Lower lobe of right lung (tissue), 2 donors: ENCODE measurements at regions not wholly inside any gene's neighbourhood (a gene's known extent, or its start where the extent isn't known, plus 50 kb on each side); places are given as distances from the start of the nearest gene placed in this dataset.
"Not testable (repeated sequence)": the region's sequence is repeated elsewhere in the genome, so short reads cannot be mapped to it uniquely, and the experiment has no call there.

Source experiments
- ATAC-seq, 2 donors: fragments of 200-7000 bp; cut with Tn5 transposase; one replicate each; pipeline ENCODE4 v1.9.1; 2020 to 2022; ENCODE audit warnings: mild to moderate bottlenecking in 2 of 2, moderate library complexity in 2 of 2
- DNase-seq: peaks from one replicate; pipeline ENCODE4 v3.0.0-alpha.2; 2020
- H3K27ac ChIP-seq: fragments of 200-600 bp; one replicate; pipeline ENCODE4 v1.8.0; 2022
- H3K27me3 ChIP-seq: fragments of 200-600 bp; one replicate; pipeline ENCODE4 v1.8.0; 2022; ENCODE audit warnings: low read depth
- H3K36me3 ChIP-seq: fragments of 200-600 bp; one replicate; pipeline ENCODE4 v1.8.0; 2022; ENCODE audit warnings: mild to moderate bottlenecking
- H3K4me1 ChIP-seq: fragments of 200-600 bp; one replicate; pipeline ENCODE4 v1.8.0; 2022
- H3K4me3 ChIP-seq: fragments of 200-600 bp; one replicate; pipeline ENCODE4 v1.8.0; 2022; ENCODE audit warnings: mild to moderate bottlenecking
- H3K9me3 ChIP-seq: fragments of 200-600 bp; one replicate; pipeline ENCODE4 v1.8.0; 2022
- CTCF ChIP-seq: fragments of 200-600 bp; IDR thresholded peaks from one replicate; pipeline ENCODE4 v1.8.0; 2022; ENCODE audit warnings: antibody characterized with exemption, mild to moderate bottlenecking
- intact Hi-C: fragments of 100-400 bp; cut with DNase I; formaldehyde crosslinking; loops from one replicate; pipeline ENCODE4 v1.11.0; 2022
- donor health status: DM: no; HTN: yes; CAD: no; lungs with severe emphysema.

- intact Hi-C loops, result no loop called here
- no peak for ATAC-seq
- DNase-seq, result no peak
- no peak overlapping the region for H3K4me3 ChIP-seq
- no peaks in the 10 kb centered on the region for H3K9me3 ChIP-seq
- no peaks in the 10 kb centered on the region for H3K27me3 ChIP-seq
- H3K36me3 ChIP-seq, result no peaks in the 10 kb centered on the region
- no peak overlapping the region for H3K27ac ChIP-seq
- no peak for TF ChIP-seq CTCF
- no peaks in the 10 kb centered on the region for H3K4me1 ChIP-seq
Observed at GRCh38 chr18:11368020-11368419, 218.7 kb upstream of the PIEZO2 start.

- Histone ChIP-seq H3K27me3 (no peaks in the 10 kb centered on the region), H3K4me1 (no peaks in the 10 kb centered on the region), H3K4me3 (no peak overlapping the region), H3K36me3 (no peaks in the 10 kb centered on the region), H3K9me3 (no peaks in the 10 kb centered on the region), H3K27ac (no peak overlapping the region)
- TF ChIP-seq CTCF, result no peak
- ATAC-seq, result no peak
- intact Hi-C loops, result no loop called here
- no peak for DNase-seq
Observed at GRCh38 chr18:11367351-11367750, 218.0 kb upstream of the PIEZO2 start.

GRCh38 chr18:11366410-11366809, 217.0 kb upstream of the PIEZO2 start:
- no peak overlapping the region for H3K27ac ChIP-seq
- no peaks in the 10 kb centered on the region for H3K9me3 ChIP-seq
- intact Hi-C loops, result no loop called here
- no peaks in the 10 kb centered on the region for H3K36me3 ChIP-seq
- H3K4me3 ChIP-seq, result no peak overlapping the region
- no peaks in the 10 kb centered on the region for H3K4me1 ChIP-seq
- ATAC-seq (no peak), DNase-seq (no peak)
- TF ChIP-seq CTCF, result no peak
- no peaks in the 10 kb centered on the region for H3K27me3 ChIP-seq

GRCh38 chr18:11362856-11363255, 213.5 kb upstream of the PIEZO2 start:
- DNase-seq (no peak), ATAC-seq (no peak)

GRCh38 chr18:11361862-11362261, 212.5 kb upstream of the PIEZO2 start:
- H3K27ac ChIP-seq, H3K4me1 ChIP-seq, intact Hi-C loops, DNase-seq, H3K27me3 ChIP-seq, H3K36me3 ChIP-seq, H3K4me3 ChIP-seq, H3K9me3 ChIP-seq, ATAC-seq: not testable (repeated sequence)

More at GRCh38 chr18:11362856-11363255, 213.5 kb upstream of the PIEZO2 start:
- Histone ChIP-seq H3K4me3 (no peak overlapping the region), H3K4me1 (no peaks in the 10 kb centered on the region), H3K27ac (no peak overlapping the region), H3K27me3 (no peaks in the 10 kb centered on the region), H3K9me3 (no peaks in the 10 kb centered on the region), H3K36me3 (no peaks in the 10 kb centered on the region)
- no peak for TF ChIP-seq CTCF
- intact Hi-C loops, result no loop called here

GRCh38 chr18:11357678-11358077, 208.3 kb upstream of the PIEZO2 start:
- Histone ChIP-seq H3K4me1 (no peaks in the 10 kb centered on the region), H3K27ac (no peak overlapping the region), H3K4me3 (no peak overlapping the region), H3K9me3 (no peaks in the 10 kb centered on the region), H3K27me3 (no peaks in the 10 kb centered on the region), H3K36me3 (no peaks in the 10 kb centered on the region)
- intact Hi-C loops, result no loop called here
- TF ChIP-seq CTCF, result no peak
- ATAC-seq, result no peak
- DNase-seq, result no peak

- DNase-seq, H3K27ac ChIP-seq, H3K4me1 ChIP-seq, H3K36me3 ChIP-seq, H3K27me3 ChIP-seq, H3K4me3 ChIP-seq, ATAC-seq, intact Hi-C loops: not testable (repeated sequence)
- peaks cover 15% of the 10 kb centered on the region for H3K9me3 ChIP-seq
Observed at GRCh38 chr18:11344576-11344975, 195.2 kb upstream of the PIEZO2 start.
